ENCODE measurements at regions not wholly inside any gene's neighbourhood (a gene's known extent, or its start where the extent isn't known, plus 50 kb on each side); places are given as distances from the start of the nearest gene placed in this dataset.

GRCh38 chr2:153028626-153029025 is 310.2 kb downstream of the ARL6IP6 start:
- TF ChIP-seq CTCF (IDR thresholded peaks at IDR 0.05 in 8 of 11, conservative IDR thresholded peaks at IDR 0.05 in 3 of 11) = no peak
- TF ChIP-seq POLR2A (IDR thresholded peaks at IDR 0.05) = no peak

Data from spleen (tissue), 7 donors.